IPS-NIHi11 (cell line): ENCODE measurements at regions not wholly inside any gene's neighbourhood (a gene's known extent, or its start where the extent isn't known, plus 50 kb on each side); places are given as distances from the start of the nearest gene placed in this dataset.

Experiments used
- DNase-seq: peaks from one replicate; pipeline ENCODE4 v3.0.0; 2012; ENCODE audit warnings: mixed read lengths, low spot score

DNA sequence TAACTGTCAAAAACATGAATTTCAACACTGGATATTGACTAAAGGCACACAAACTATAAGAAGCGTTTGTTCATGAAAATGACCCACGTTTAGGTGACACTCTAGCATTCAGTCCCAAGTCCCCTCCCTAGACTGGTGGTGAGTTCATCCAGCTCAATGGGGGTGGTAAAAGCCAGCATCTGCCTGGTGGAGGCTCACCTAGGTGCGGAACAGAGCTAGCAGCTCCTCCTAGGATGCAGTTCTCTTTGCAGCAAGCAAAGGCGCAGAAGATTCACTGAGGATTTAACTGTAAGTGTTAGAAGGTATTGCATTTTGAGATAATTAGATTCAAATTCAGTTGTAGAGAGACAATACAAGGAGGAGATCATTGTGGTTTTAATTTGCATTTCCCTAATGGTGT is 87.6 kb downstream of the VSTM2A start:
- DNase-seq: no peak

DNA sequence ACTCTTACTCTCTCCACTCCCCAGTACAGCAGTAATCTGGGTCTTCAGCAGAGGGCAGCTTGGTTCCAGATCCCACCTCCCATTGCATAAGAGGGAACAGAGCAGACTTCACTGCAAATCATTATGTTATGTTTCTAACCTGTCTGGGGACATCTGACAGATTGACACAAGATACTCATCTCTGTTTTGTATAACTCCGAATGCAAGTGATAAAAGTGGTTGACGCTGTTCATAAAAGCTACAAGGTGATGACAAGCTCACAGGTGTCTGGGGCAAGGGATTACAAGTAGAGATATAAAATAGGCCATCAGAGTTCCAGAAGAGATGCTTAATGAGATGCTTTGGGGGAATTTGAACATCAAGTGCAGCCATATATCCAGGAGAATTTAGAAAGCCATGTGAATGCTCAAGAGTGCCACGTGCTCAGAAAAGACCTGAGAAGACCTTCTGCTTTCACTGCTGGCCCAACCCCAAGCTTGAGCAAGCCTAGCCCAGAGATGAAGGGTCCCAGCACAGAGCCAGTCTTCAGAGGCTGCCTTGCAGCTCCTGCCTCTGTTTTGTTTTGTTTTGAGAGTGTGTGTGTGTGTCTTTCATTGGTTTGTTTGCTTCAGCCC is 80.6 kb downstream of the VSTM2A start:
- no peak for DNase-seq
